DMS114 treated with DMSO at 0.1 percent for 48 hours (cell line): ENCODE measurements at regions not wholly inside any gene's neighbourhood (a gene's known extent, or its start where the extent isn't known, plus 50 kb on each side); places are given as distances from the start of the nearest gene placed in this dataset.

ENCODE experiments used
- DNase-seq: peaks from one replicate; lab custom pipeline; 2025; ENCODE audit not compliant: unreplicated experiment; lab: John Stamatoyannopoulos, UW

DNA sequence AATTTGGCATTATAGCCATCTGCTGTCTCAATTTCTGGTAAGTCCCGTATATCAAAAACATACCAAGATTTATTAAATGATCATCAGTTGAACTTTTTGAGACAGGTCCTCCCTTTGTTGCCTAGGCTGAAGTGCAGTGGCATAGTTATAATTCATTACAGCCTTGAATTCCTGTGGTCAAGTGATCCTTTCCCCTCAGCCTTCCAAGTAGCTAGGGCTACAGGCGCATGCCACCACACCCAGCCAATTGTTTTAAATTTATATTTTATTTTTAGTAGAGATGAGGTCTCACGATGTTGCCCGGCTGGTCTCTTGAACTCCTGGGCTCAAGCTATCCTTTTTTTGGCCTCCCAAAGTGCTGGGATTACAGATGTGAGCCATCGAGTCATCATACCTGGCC lies 418.9 kb downstream of the ARHGEF28 start:
- DNase-seq = no peak

DNA sequence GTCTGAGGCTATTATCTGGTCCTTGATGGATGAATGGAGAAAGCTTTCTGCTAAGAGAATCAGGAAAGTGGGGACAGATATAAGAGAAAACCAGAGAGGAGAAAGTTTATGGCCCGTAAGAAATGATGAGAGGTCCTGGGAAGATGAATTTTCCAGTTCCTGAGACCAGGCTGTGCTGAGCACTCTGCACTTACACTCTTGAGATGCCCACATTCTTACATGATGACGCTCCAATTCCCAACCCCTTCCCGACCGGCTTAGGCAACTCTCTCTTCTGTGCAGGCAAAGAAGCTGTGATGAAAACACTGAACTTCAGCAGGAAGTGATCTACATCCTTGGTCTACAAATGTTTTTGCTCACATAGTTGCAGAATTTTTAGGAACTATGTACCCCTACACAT lies 417.0 kb downstream of the ARHGEF28 start:
- DNase-seq = no peak

DNA sequence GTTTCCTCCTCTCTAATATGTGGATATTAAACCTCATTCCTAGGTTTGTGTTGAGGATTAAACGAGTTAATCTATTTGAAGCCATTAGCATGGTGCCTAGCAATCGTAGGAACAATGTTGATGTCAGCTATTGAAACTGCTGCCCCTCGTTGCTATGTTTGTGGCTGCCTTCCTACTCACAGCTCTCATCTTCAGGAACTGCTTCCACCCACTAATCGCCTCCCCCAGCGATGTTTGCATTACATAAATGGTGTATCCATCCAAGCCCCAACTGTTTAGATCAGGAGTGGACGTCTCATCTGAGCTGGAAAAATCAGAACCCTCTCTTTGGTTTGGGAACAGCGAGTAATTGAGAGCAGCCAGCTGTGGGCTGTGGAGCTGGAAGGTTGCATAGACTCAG lies 416.6 kb downstream of the ARHGEF28 start:
- no peak for DNase-seq

DNA sequence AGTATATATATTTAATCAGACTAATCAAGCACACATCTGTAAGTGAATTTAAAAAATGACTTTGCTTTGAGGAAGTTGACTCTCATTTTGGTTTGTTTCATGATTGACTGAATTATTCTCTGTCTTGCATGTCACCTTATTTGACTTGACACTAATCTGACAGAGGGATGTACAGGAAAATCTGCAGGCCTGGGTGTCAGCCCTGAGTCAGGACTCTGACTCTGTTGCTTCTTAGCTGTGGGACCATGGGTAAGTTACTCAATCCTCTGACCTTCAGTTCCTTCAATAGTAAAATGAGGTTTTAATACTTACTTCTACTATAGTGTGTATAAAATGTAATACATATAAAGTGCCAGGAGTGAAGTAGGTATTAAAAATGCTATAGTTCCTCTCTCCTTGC lies 415.9 kb downstream of the ARHGEF28 start:
- no peak for DNase-seq

DNA sequence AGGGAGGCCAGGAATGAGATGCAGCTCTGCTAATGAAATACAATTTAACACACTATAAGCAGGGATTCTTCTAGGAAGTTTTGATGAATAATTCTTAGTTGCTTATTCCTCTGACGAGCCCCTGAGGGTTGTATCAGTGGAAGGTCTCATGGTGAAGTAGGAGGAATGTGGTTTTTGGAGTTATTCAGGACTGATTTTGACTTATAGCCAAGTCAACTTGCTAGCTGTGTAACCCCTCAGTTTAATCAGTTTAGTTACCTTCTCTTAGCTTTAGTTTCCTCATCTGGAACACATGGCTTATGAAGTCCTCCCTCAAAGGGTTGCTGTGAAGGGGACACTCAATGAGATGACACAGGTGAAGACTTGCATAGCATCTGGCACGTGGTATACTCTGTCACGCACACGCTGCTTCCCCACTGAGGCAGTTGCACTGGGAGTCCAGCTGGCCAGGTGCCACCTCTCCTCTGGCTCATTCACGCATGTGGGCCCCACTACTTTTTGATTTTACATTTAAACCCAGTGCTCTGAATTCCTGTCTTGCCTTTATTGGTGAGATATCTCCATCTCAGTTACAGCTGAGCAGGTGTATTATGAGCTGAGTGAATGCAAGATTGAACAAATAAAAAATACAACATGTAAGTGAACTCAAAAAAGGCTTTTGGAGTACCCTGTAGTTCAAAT lies 415.0 kb downstream of the ARHGEF28 start:
- DNase-seq = no peak

DNA sequence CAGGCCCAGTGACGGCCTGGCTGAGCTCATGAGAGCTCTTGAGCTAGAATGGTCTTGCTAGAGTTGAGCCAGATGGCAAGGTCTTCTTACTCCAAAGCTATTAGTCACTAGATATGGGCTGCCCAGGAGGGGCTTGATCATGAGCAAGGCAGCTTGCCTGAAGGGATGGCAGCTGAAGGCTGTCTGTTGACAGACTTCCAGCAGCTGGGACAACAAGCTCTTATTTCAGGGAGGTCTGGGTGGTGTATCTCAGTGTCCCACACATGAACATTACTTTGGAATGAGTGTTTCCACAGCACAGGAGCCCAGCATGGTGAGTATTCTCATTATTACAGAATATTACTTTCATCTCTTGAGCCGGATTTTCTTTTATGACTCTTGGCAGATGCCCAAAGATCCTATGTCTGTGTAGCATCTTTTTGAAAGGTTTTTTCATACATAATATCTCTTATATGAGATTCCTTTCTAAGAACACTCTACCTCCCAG lies 414.1 kb downstream of the ARHGEF28 start:
- DNase-seq = no peak

DNA sequence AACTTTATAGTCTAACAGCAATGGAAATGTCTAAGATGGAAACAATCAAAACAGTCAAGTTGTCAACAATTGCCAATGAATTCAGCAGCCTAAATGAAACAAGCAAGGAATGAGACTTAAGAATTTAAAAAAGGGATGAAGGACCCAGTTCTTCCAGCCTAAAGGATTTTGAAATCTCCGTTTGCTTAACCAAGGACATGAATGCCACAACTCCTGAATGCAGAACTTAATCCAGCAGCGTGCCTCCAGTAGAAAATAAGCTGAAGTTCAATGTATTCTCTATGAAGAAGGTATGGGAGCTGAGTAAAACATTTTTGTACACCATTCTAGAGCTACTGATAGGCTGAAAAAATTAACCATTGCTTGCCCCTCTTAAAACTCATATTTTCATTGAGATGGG lies 411.3 kb downstream of the ARHGEF28 start:
- DNase-seq = no peak

DNA sequence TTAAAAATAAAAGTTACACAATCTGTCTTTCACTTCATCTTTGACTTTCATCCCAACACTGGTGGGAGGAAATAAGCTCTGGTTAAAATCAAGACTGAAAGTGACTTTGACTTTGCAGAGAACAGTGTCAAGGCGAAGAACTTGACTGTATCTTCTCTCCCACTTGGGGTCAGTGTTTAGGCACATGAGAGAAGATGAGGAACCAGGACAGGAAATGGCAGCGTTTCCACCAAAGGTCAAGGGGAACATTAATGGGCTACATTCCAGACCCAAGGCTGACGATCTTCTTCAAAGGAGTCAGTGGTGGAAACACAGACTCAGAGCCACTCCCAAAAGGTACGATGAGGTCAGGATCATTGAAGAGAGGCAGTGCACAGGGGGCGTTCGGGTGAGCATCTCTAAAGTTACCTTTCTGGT lies 409.5 kb downstream of the ARHGEF28 start:
- DNase-seq = peak; percentile 5

DNA sequence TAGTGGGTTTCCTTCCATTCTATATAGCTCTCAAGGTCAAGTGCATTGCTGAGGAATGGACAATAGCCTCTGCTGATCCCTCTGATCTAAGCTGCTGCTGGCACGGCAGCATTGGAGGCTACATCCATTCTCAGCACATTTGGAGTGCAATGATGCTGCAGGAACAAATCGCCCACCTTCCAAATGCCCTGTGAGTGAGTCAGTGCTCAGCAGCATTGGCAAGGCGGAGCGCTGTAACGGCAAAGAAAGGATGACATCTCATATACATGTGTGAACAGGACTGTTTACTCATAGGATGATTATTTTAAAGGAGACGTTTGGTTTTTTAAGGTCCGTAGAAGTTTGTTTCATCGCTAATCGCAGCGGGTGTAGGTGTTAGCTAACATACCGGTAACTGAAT lies 408.7 kb downstream of the ARHGEF28 start:
- DNase-seq = no peak

DNA sequence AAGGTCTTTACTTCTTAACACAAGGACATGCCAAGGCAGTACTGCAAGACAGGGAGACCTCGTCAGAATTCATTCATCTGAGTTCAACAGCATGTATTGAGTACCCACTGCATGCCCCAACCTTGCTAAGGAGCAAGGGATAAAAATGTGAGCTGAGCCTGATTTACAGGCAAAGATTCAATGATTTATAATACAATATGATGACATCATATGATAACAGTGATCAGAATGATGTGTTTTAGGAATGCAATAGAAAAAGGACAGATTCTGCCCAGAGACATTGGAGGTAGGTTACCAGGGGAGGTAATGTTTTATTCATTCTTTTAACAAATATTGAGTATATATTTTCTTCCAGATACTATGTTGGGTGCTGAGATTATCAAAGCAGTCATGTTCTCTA lies 406.6 kb downstream of the ARHGEF28 start:
- no peak for DNase-seq

DNA sequence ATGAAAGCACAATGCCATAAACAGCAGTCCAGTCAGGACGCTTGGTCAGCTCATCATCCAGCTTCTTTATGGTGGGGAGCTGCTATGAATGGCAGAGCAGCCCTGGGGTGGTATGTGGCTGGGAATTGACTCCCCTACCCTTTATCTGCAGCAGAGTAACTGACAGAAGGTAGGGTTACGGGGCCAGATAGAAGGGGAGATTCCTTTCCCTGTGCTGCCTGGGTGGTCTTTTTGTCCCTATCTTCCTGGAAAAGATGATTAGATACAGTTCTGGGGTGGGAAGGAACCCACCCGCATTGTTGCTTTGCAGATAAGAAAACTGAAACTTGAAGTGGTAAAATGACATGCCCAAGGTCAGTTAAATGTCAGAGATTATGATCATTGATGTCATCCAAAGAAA lies 405.5 kb downstream of the ARHGEF28 start:
- no peak for DNase-seq

DNA sequence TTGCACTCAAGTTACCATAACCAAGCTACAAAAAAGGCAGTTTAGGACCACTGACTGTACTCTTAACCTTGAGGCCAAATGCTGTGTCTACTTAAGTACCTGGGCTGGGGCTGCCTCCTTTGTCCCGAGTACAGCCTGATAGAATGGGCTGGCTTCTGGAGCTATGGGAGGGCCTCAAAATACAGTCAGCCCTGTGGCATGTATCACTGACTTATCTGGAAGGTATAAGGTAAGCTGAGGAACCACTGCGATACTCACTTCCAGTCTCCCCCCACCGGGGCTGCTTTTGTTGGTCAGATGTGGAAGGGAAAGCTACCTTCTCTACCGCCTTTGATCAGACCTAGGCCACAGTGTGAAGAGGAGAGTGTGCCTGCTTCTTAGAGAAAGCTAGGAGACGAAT lies 404.8 kb downstream of the ARHGEF28 start:
- DNase-seq = no peak

DNA sequence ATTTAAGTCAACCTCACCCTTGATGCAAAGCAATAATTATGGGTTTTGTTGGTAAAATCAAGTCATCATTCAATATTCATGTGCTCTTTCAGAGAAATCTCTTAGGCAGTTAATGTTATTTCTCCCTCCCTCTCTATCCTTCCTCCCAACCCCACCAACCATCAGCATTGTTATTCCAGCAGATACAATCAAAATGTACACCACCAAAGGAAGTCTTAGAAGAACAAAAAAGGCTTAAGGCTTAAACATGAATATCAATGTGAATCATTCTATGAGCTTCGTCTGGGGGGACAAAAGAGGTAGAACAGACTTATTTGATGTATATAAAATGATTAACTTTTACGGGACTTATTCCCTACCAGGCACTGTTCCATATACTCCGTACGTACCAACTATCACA lies 404.4 kb downstream of the ARHGEF28 start:
- DNase-seq = no peak

DNA sequence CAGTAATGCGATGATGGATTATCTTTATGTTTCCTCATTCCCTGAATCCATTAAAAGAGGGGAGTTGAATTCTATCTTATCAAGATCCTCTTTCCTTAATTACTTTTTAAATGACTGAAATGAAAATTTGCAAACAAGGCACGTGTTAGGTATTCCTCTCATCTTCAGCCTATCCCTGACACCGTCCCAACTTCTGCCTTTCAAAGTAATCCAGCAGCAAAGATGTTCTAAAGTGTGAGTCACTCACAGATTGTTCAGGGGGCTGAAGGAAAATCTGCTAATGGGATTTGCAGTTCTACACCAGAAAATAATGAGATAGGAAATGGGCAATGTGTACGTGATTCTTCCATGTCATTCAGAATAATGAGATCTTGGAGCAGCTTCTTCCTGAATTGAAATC lies 403.0 kb downstream of the ARHGEF28 start:
- no peak for DNase-seq

DNA sequence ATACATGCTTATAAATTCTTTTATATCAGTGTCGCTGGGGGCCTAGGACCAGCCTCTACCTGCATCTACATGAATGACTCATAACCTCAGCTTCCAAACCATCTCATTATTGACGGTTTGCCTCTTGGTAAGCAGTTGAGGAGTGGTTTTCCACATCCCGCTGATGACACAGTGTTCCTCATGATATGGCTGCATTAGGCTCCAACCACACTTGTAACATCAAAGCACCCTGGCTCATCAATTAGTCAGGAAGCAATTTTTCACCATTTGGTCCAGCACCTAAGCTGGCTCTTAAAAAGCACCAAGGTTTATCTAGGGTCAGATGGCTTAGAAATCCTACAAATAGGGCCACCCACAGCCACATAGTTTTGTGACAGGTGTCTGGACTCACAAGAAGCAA lies 402.4 kb downstream of the ARHGEF28 start:
- no peak for DNase-seq

DNA sequence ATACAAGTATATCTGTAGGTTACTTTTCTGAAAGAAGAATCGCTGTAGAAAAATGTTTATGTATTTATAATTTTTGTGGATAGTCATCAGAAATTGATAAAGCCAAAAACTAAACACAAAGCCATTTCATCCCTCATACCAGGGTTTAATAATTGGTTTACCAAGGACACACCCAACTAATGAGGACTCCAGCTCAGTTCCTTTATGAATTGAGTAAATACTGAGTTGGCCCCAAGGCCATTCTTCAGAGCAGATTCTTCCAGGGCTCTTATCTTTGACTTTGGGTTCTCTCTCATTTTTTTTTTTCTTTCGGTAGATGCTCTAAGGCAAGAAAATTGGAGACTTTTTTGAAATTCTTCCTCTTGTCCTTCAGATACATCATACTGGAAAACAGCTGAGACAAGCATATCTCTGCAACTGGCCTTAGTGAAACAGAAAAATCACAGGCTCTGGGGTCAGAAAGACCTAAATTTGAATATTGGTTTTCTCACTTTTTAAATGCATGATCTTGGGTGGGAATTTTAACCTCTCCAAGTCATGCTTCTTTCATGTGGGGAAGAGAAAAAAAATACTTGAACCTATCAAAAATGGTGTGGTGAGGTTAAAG lies 401.8 kb downstream of the ARHGEF28 start:
- no peak for DNase-seq

DNA sequence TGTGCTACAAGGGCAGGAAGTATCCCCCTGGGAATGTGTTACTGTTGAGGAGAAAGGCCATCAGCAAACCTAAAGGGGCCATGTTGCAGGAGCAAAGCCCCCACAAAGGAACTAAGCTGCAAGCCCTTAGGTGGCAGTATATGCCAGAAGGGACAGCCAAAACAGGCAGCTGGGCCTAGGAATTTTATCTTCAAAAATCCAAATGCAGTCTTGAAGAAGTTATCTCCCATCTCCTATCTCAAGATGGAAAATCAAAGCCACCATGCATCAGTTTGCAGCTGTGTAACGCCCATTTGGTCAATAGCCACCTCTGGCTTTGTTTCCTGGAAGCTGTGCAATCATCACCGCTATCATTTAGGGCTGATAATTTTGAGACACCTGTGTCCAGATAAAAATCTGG lies 400.3 kb downstream of the ARHGEF28 start:
- no peak for DNase-seq

DNA sequence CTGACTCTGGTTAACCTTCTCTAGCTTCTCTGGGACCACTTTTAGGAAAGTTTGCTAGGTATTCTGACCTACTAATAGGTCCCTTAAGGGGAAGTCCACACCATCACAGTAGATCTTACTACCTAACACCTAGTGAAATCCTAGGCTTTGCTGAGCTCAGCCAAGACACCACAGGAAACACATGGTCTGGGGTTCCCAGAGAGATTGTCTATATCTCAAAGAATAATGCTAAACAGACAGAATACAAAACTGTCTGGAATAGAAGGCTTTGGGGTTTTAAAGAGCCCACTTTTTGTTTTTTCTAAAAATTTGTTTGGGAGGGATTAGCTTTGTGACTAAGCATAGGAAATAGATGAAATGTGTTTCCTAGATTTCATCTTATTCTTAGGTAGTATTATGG lies 395.1 kb downstream of the ARHGEF28 start:
- DNase-seq = no peak

DNA sequence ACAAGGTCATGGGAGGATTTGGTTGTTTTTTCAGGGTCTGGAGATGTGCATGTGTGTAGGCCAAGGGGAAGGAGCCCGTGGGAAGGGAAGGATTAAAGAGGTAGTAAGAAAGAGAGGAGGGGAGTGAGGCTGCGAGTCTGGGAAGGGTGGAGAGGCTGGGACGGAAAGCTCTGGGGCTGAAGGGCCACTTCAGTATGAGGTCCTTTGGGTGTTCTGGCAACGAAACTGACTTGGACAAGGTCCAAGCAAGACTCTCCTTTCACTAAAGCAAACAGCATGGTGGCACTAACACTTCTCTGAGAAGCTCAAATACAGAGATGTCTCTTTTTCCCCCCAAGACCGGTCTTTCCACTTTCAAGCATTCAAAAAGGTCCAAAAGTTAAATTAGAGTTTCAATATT lies 394.5 kb downstream of the ARHGEF28 start:
- no peak for DNase-seq

DNA sequence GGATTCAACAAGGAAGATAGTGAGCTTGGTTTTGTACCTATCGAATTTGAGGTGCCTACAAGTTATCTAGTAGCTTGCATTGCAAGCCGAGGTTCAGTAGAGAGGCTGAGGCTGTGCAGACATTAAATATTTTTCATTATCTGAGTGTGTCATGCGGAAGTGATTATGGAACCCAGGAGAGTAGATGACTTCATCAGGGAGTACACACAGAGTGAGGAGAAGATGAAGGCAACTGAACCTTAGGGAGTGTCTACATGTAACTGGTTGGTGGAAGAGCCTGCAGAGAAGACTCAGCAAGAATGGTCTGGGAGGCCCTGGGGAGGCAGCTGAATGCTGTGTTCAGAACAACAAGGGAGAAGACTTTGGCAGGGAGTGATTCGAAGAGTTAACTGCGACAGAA lies 393.9 kb downstream of the ARHGEF28 start:
- DNase-seq = no peak

DNA sequence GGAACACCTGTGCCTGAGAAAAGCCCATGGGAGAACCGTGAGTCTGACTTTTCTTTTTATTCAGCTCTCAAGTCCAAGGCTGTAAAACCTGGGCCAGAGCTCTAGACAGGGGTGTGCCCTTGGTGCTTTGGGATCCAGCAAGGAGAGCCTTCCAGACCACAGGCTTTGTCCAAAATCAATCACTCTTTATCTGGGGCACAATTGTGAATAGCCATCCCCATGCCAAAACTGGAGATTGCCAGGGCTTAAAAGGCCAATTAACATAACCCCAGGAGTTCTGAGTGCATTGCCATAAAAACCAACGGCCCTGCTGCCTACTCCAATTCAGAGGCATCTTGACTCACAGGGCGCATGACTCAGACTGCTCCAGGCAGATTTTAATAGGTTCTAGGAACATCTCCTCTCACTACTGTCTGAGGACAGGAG lies 391.8 kb downstream of the ARHGEF28 start:
- no peak for DNase-seq

DNA sequence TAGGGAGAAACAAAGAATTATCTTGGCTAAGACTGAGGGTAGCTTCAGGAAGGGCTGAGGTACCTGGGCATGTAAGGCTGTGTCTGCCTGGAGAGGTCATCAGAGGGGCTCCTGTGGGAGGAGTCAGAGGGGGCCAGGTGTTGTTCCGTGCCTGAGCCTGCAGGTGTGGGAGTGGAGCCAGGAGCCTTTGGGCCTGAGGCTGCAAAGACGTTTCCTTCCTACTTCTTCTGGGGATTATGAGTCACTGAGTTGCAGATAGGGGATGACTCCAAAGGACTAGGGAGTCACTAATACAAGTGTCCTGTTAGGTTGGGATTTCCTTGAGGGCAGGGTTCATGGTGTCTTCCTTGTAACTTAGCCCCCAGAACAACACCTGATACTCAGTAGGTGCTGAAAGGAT lies 391.1 kb downstream of the ARHGEF28 start:
- no peak for DNase-seq

DNA sequence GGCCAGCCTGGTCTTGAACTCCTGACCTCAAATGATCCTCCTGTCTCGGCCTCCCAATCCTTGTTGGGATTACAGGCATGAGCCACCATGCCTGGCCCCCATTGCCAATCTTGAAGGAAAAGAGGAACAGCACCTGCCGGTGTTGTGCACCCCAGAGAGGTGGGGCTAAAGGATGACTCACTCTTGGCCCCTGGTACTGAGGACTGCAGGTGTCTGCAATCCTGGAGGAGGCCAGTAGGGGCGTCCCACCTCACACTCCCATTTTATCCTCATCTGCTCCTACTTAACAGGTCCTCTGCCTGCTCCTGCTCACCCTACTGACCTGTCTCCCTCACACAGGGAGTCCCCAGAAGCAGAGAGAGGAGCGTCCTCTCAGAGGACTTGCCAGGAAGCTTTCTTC lies 390.4 kb downstream of the ARHGEF28 start:
- no peak for DNase-seq
